GM19025 (cell line): ENCODE measurements at regions not wholly inside any gene's neighbourhood (a gene's known extent, or its start where the extent isn't known, plus 50 kb on each side); places are given as distances from the start of the nearest gene placed in this dataset.
"Not testable (repeated sequence)": the region's sequence is repeated elsewhere in the genome, so short reads cannot be mapped to it uniquely, and the experiment has no call there.

Source experiments
- ATAC-seq: cut with Tn5 transposase; IDR thresholded peaks from one replicate; pipeline ENCODE4 v1.9.1; 2021; ENCODE audit warnings: mild to moderate bottlenecking, low read depth, moderate library complexity; ENCODE audit not compliant: unreplicated experiment

GRCh38 chr1:217052626-217053025, 329.4 kb upstream of the ESRRG start:
- no peak for ATAC-seq

- no peak for ATAC-seq
These were observed 329.0 kb upstream of the ESRRG start for GRCh38 chr1:217052196-217052595.

GRCh38 chr1:217049721-217050120, 326.5 kb upstream of the ESRRG start:
- no peak for ATAC-seq

GRCh38 chr1:217049081-217049480, 325.9 kb upstream of the ESRRG start:
- ATAC-seq = no peak

- ATAC-seq = no peak
These were observed 325.0 kb upstream of the ESRRG start for GRCh38 chr1:217048104-217048707.

GRCh38 chr1:217040711-217041455, 317.7 kb upstream of the ESRRG start:
- ATAC-seq = no peak

GRCh38 chr1:217039926-217040325, 316.7 kb upstream of the ESRRG start:
- ATAC-seq = no peak

GRCh38 chr1:217039139-217039538, 315.9 kb upstream of the ESRRG start:
- not testable (repeated sequence) for ATAC-seq

GRCh38 chr1:217036757-217037156, 313.5 kb upstream of the ESRRG start:
- no peak for ATAC-seq

- no peak for ATAC-seq
These were observed 309.6 kb upstream of the ESRRG start for GRCh38 chr1:217032715-217033367.

- ATAC-seq = no peak
These were observed 306.3 kb upstream of the ESRRG start for GRCh38 chr1:217029281-217030157.

- peak; percentile 88 for ATAC-seq
These were observed 304.3 kb upstream of the ESRRG start for GRCh38 chr1:217027403-217028080.

- ATAC-seq = no peak
These were observed 303.3 kb upstream of the ESRRG start for GRCh38 chr1:217026531-217026930.

- ATAC-seq = no peak
These were observed 302.2 kb upstream of the ESRRG start for GRCh38 chr1:217025381-217025780.

- no peak for ATAC-seq
These were observed 301.7 kb upstream of the ESRRG start for GRCh38 chr1:217024911-217025310.

- no peak for ATAC-seq
These were observed 298.7 kb upstream of the ESRRG start for GRCh38 chr1:217021956-217022355.

GRCh38 chr1:217021400-217021799, 298.2 kb upstream of the ESRRG start:
- ATAC-seq = no peak

GRCh38 chr1:217019475-217019874, 296.2 kb upstream of the ESRRG start:
- no peak for ATAC-seq

- ATAC-seq = no peak
These were observed 295.4 kb upstream of the ESRRG start for GRCh38 chr1:217018648-217019047.

- no peak for ATAC-seq
These were observed 293.9 kb upstream of the ESRRG start for GRCh38 chr1:217017165-217017564.
